Smooth muscle cell (in vitro differentiated cells): ENCODE measurements at regions not wholly inside any gene's neighbourhood (a gene's known extent, or its start where the extent isn't known, plus 50 kb on each side); places are given as distances from the start of the nearest gene placed in this dataset.

Experiments
- DNase-seq: peaks from one replicate; lab custom pipeline; 2025; ENCODE audit not compliant: unreplicated experiment; lab: John Stamatoyannopoulos, UW
- H2AFZ ChIP-seq: fragments of 200-600 bp; sonication (generic); 2 replicates; pipeline ENCODE4 v1.6.0; 2016; ENCODE audit warnings: antibody characterized with exemption, low read depth, mild to moderate bottlenecking
- H3F3A ChIP-seq: fragments of 200-600 bp; sonication (generic); 2 replicates; pipeline ENCODE4 v1.6.0; 2017; ENCODE audit warnings: antibody characterized with exemption, low read depth
- H3K27ac ChIP-seq: fragments of 200-600 bp; sonication (generic); 2 replicates; pipeline ENCODE4 v1.5.1; 2016; ENCODE audit warnings: low read depth, mild to moderate bottlenecking
- H3K27me3 ChIP-seq: fragments of 200-600 bp; sonication (generic); 2 replicates; pipeline ENCODE4 v1.6.1; 2016; ENCODE audit warnings: low read depth, mild to moderate bottlenecking
- H3K36me3 ChIP-seq: fragments of 200-600 bp; sonication (generic); 2 replicates; pipeline ENCODE4 v1.5.1; 2016; ENCODE audit warnings: low read depth
- H3K4me1 ChIP-seq: fragments of 200-600 bp; sonication (generic); 2 replicates; pipeline ENCODE4 v1.5.1; 2016; ENCODE audit warnings: low read depth
- H3K4me2 ChIP-seq: fragments of 200-600 bp; sonication (generic); 2 replicates; pipeline ENCODE4 v1.6.0; 2016; ENCODE audit warnings: mild to moderate bottlenecking
- H3K4me3 ChIP-seq: fragments of 200-600 bp; sonication (generic); 2 replicates; pipeline ENCODE4 v1.5.1; 2016; ENCODE audit warnings: mild to moderate bottlenecking
- H3K79me2 ChIP-seq: fragments of 200-600 bp; sonication (generic); 2 replicates; pipeline ENCODE4 v1.6.0; 2016; ENCODE audit warnings: low read depth, mild to moderate bottlenecking
- H3K9ac ChIP-seq: fragments of 200-600 bp; sonication (generic); 2 replicates; pipeline ENCODE4 v1.6.0; 2016; ENCODE audit warnings: low read depth
- H3K9me3 ChIP-seq: fragments of 200-600 bp; sonication (generic); replicated peaks from 2 replicates; pipeline ENCODE4 v1.5.1; 2016; ENCODE audit warnings: low read depth
- H4K20me1 ChIP-seq: fragments of 200-600 bp; sonication (generic); 2 replicates; pipeline ENCODE4 v1.6.0; 2016; ENCODE audit warnings: low read depth
- WGBS: methylation state at CpG from one replicate; pipeline ENCODE4 v1.1.7; 2016; ENCODE audit warnings: low lambda C conversion rate; 5-methylcytosine and 5-hydroxymethylcytosine counted together
- TF ChIP-seq, protein P1 (sequence below): fragments of 200-600 bp; sonication (generic); IDR thresholded peaks from 2 replicates; pipeline ENCODE4 v1.5.1; 2017; ENCODE audit warnings: borderline replicate concordance, mild to moderate bottlenecking, antibody characterized with exemption; ENCODE audit not compliant: insufficient read depth, poor library complexity, severe bottlenecking

DNA sequence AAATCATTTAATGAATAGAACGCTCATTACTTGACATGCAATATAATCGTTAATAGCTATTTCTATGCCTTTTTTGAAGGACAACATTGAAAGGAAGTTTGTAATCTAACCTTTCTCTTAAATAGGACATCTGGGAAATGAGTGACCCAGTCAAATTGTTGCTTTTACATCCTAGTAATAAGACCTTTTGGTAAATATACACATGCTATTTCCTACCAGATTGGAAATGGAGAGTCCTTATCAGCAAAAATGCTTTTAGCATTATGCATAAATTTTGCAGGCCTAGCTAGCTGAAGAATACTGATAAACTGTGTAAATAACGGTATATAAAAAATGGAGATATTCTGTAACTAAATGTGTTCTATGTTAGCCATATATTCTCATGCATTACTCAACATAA lies 567.3 kb upstream of the DSEL start:
- H3F3A ChIP-seq, result no peaks in the 10 kb centered on the region
- DNase-seq, result no peak
- no peaks in the 10 kb centered on the region for H3K4me1 ChIP-seq
- no peaks in the 10 kb centered on the region for H3K9me3 ChIP-seq
- no peaks in the 10 kb centered on the region for H4K20me1 ChIP-seq
- TF ChIP-seq, protein P1, sequence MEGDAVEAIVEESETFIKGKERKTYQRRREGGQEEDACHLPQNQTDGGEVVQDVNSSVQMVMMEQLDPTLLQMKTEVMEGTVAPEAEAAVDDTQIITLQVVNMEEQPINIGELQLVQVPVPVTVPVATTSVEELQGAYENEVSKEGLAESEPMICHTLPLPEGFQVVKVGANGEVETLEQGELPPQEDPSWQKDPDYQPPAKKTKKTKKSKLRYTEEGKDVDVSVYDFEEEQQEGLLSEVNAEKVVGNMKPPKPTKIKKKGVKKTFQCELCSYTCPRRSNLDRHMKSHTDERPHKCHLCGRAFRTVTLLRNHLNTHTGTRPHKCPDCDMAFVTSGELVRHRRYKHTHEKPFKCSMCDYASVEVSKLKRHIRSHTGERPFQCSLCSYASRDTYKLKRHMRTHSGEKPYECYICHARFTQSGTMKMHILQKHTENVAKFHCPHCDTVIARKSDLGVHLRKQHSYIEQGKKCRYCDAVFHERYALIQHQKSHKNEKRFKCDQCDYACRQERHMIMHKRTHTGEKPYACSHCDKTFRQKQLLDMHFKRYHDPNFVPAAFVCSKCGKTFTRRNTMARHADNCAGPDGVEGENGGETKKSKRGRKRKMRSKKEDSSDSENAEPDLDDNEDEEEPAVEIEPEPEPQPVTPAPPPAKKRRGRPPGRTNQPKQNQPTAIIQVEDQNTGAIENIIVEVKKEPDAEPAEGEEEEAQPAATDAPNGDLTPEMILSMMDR, result no peak
- no peaks in the 10 kb centered on the region for H3K36me3 ChIP-seq
- H3K9ac ChIP-seq, result no peak overlapping the region
- no peak overlapping the region for H3K4me2 ChIP-seq
- no peaks in the 10 kb centered on the region for H3K79me2 ChIP-seq
- WGBS, result 83% methylated on average over 3 of the region's 3 CpGs
- no peak overlapping the region for H3K4me3 ChIP-seq
- H2AFZ ChIP-seq, result no peak overlapping the region
- no peak overlapping the region for H3K27ac ChIP-seq
- H3K27me3 ChIP-seq, result peaks cover 5% of the 10 kb centered on the region

DNA sequence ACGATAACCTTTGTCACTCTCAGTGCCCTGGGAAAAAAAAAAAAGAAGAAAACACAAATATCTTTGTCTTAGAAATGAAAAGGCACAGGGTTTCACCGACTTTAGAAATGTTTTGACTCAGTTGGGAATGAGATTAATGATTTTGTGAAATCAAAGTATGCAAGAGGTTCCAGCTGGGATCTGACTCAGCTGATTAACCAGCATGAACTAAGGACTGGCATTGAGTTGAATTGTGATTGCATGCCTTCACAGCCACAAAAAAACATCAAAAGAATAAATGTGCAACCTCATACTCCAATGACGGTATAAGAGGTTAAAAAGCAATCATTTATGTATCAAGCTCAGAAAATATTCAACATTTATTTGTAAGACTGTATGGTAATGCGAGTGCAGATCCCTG lies 566.6 kb upstream of the DSEL start:
- no peak overlapping the region for H3K4me3 ChIP-seq
- H3K4me2 ChIP-seq, result no peak overlapping the region
- TF ChIP-seq, protein P1, result no peak
- H3F3A ChIP-seq, result no peaks in the 10 kb centered on the region
- H3K27me3 ChIP-seq, result peaks cover 5% of the 10 kb centered on the region
- H4K20me1 ChIP-seq, result no peaks in the 10 kb centered on the region
- H2AFZ ChIP-seq, result no peak overlapping the region
- no peak overlapping the region for H3K27ac ChIP-seq
- 90% methylated on average over 4 of the region's 4 CpGs for WGBS
- no peaks in the 10 kb centered on the region for H3K9me3 ChIP-seq
- DNase-seq, result no peak
- H3K4me1 ChIP-seq, result no peaks in the 10 kb centered on the region
- H3K36me3 ChIP-seq, result no peaks in the 10 kb centered on the region
- no peak overlapping the region for H3K9ac ChIP-seq
- H3K79me2 ChIP-seq, result no peaks in the 10 kb centered on the region

DNA sequence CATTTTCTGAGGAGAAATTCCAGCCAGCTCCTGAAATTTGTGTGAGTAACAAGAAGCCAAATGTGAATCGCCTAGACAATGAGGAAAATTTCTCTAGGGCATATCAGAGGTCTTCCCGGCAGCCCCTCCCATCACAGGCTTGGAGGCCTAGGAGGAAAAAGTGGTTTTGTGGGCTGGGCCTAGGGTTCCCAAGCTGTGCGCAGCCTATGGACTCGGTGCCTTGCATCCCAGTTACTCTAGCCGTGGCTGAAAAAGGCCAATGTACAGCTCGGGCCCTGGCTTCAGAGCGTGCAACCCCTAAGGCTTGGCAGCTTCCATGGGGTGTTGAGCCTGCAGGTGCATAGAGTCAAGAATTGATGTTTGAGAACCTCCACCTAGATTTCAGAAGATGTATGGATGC lies 556.2 kb upstream of the DSEL start:
- no peaks in the 10 kb centered on the region for H3F3A ChIP-seq
- H3K4me3 ChIP-seq, result no peak overlapping the region
- H3K27ac ChIP-seq, result no peak overlapping the region
- no peak overlapping the region for H3K9ac ChIP-seq
- WGBS, result 92% methylated on average over 7 of the region's 7 CpGs
- H3K27me3 ChIP-seq, result no peaks in the 10 kb centered on the region
- TF ChIP-seq, protein P1, result no peak
- no peaks in the 10 kb centered on the region for H3K9me3 ChIP-seq
- no peaks in the 10 kb centered on the region for H4K20me1 ChIP-seq
- no peaks in the 10 kb centered on the region for H3K4me1 ChIP-seq
- no peaks in the 10 kb centered on the region for H3K79me2 ChIP-seq
- H2AFZ ChIP-seq, result no peak overlapping the region
- H3K4me2 ChIP-seq, result no peak overlapping the region
- no peaks in the 10 kb centered on the region for H3K36me3 ChIP-seq
- DNase-seq, result no peak

DNA sequence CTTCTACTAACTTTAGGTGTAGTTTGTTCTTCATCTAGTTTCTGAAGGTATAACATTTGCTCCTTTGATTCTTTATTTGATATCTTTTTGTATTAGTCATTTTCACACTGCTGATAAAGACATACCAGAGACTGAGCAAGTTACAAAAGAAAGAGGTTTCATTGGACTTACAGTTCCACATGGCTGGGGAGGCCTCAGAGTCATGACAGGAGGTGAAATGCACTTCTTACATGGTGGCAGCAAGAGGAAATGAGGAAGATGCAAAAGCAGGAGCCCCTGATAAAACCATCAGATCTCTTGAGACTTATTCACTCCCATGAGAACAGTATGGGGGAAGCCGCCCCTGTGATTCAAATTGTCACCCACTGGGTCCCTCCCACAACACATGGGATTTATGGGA lies 544.4 kb upstream of the DSEL start:
- no peaks in the 10 kb centered on the region for H4K20me1 ChIP-seq
- no peaks in the 10 kb centered on the region for H3K79me2 ChIP-seq
- H3K4me3 ChIP-seq, result no peak overlapping the region
- H3K27me3 ChIP-seq, result no peaks in the 10 kb centered on the region
- DNase-seq, result no peak
- H3K4me2 ChIP-seq, result no peak overlapping the region
- H3F3A ChIP-seq, result no peaks in the 10 kb centered on the region
- H3K27ac ChIP-seq, result no peak overlapping the region
- no peak overlapping the region for H3K9ac ChIP-seq
- H2AFZ ChIP-seq, result no peak overlapping the region
- H3K4me1 ChIP-seq, result no peaks in the 10 kb centered on the region
- WGBS, result 89% methylated on average over 1 of the region's 1 CpG
- H3K36me3 ChIP-seq, result no peaks in the 10 kb centered on the region
- TF ChIP-seq, protein P1, result no peak
- no peaks in the 10 kb centered on the region for H3K9me3 ChIP-seq
